Heart left ventricle (tissue), 13 donors: ENCODE measurements at regions not wholly inside any gene's neighbourhood (a gene's known extent, or its start where the extent isn't known, plus 50 kb on each side); places are given as distances from the start of the nearest gene placed in this dataset.

Experiments
- POLR2A ChIP-seq, 2 donors: fragments of 450-650 bp; IDR thresholded peaks; one replicate each; pipeline ENCODE4 v1.6.1; 2017; ENCODE audit warnings: antibody characterized with exemption in 2 of 2, mild to moderate bottlenecking in 2 of 2, moderate library complexity in 2 of 2
- TF ChIP-seq, protein P1 (sequence below), 12 donors: fragments of 200-600 bp; sonication (generic) in 4 of 12; IDR thresholded peaks; one replicate each; pipeline versions ENCODE4 v1.5.0 to v1.8.0; 2018 to 2022; ENCODE audit warnings: antibody characterized with exemption in 12 of 12, mild to moderate bottlenecking in 5 of 12
- donor health status: ischemic (EF 13 %, LVEDD 7.1; RV severe dilation, severe dysfunction).
- donor health status: DM: no; HTN: yes; CAD: no.
- donor health status: DM: no; HTN: no; CAD: no.
- donor health status: ischemic (EF 25% LVEDD 6.9; RV normal size, moderate dysfunction).
- donor health status: ischemic (EF 25% LVEDD 5.7; RV mildly dilated, moderate dysfunction).
- donor health status: ischemic (EF 35%, LVEDD 5.7; RV mildly dilated, moderate dysfunction).
- donor health status: nonischemic (EF 11% LVEDD 7.7; RV severe dilation, severe dysfunction).
- donor health status: DM: yes; HTN: yes; CAD: no.
- donor health status: PGD.
- donor health status: ischemic (EF 29% LVEDD 5.4; RV normal size, mild dysfunction).
- donor health status: nonischemic (EF 23%, LVEDD 6.1; RV moderate dilation, normal function).

DNA sequence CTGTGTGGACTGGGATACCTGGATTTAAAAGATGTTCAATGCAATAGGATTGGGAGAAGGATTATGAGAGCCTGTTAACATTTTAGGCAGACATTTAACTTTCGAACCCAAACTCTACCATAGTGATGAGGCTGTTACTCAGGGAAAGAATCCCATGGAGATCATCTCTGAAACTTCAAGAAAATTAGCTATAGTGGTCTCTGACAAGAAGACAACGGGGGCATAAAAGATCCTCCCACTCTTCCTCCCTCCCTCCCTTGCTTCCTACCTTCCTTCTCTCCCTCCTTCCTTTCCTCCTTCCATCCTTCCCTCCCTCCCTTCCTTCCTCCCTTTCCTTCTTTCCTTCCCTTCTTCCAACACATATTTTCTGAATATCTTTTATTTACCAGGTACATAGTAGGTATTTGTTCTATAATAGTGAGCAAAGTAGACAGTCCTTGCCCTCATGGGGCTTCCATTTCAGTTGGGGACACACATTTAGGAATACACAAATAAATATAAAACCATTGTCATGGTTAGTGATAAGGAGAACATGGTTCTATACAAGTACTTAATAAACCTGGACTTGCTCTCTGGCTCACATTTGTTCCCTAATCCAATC, 143.2 kb downstream of the ATP6V1G3 start:
- TF ChIP-seq POLR2A (IDR thresholded peaks at IDR 0.05): no peak
- TF ChIP-seq, protein P1, sequence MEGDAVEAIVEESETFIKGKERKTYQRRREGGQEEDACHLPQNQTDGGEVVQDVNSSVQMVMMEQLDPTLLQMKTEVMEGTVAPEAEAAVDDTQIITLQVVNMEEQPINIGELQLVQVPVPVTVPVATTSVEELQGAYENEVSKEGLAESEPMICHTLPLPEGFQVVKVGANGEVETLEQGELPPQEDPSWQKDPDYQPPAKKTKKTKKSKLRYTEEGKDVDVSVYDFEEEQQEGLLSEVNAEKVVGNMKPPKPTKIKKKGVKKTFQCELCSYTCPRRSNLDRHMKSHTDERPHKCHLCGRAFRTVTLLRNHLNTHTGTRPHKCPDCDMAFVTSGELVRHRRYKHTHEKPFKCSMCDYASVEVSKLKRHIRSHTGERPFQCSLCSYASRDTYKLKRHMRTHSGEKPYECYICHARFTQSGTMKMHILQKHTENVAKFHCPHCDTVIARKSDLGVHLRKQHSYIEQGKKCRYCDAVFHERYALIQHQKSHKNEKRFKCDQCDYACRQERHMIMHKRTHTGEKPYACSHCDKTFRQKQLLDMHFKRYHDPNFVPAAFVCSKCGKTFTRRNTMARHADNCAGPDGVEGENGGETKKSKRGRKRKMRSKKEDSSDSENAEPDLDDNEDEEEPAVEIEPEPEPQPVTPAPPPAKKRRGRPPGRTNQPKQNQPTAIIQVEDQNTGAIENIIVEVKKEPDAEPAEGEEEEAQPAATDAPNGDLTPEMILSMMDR (IDR thresholded peaks at IDR 0.05): no peak
